ENCODE measurements at regions not wholly inside any gene's neighbourhood (a gene's known extent, or its start where the extent isn't known, plus 50 kb on each side); places are given as distances from the start of the nearest gene placed in this dataset.

DNA sequence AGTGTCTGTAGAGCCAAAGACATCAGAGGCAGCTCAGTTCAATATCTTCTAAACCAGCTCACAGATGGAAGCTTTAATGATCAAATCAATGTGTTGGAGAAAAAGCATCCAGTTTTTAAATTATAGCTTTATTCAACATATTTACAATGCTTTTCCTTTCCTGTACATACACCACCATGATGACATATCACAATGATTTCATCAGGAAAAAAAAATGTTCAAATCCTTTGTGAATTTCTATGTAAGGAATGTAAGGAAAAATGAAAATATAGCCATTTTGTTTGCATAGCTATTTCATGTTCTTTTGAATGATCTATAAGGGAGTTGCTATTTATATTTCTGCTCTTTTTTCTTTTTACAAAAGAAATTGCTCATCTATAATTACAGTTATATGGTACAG is 134.7 kb upstream of the CDH20 start:
- no peak for DNase-seq

DNA sequence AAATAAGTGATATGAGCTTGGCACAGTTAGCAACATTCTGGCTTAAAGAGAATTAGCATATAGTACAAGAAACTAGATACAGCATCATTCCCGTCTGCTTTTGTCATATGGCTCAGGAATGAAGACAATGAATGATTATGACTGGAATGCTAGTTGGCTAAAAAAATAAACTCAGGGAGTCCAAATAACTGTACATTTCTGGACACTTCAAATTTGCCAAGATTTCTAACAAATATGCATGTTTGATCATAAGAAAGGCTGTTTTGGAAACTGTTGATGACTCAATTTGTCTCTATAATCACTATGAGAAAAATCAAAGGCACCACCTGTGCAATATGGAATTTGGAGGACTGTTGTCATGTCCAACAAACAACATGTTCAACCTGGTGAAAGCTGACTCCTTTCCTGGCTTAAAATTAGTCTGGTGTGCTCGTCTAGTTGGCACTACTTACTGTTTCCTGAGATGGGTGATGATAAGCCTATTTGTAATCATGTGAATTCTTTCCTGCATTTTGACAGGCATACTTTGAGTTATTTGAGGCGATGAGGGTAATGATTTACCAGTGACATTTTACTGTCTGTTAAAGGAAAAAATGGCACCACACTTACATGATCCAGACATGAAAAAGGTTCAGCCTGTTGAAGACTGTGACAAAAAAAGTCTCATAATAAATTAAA is 133.9 kb upstream of the CDH20 start:
- DNase-seq: no peak

- no peak for DNase-seq
These were observed 131.7 kb upstream of the CDH20 start for GRCh38 chr18:61201511-61201910.

- DNase-seq: no peak
These were observed 130.1 kb upstream of the CDH20 start for GRCh38 chr18:61203151-61203550.

DNA sequence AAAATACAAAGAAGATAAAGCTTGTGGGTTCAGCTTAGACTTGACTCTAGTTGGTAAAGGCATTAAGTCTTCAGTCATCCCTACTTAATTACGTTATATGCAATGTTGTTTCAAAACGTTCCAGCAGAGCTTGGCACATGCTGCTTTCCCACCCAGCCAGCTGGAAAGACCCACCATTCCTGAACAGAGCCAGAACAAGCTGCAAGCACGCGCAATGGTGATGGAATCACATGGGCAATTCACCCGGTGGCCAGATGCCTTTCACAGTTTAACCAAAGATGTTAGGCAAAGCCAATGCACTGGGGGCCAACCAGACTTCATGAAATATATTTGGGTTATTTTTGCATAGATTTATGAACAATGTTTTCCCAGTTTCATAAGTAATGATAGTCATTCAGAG is 123.4 kb upstream of the CDH20 start:
- no peak for DNase-seq

- no peak for DNase-seq
These were observed 117.2 kb upstream of the CDH20 start for GRCh38 chr18:61216051-61216450.

GRCh38 chr18:61222206-61222605 is 111.0 kb upstream of the CDH20 start:
- DNase-seq: no peak

DNA sequence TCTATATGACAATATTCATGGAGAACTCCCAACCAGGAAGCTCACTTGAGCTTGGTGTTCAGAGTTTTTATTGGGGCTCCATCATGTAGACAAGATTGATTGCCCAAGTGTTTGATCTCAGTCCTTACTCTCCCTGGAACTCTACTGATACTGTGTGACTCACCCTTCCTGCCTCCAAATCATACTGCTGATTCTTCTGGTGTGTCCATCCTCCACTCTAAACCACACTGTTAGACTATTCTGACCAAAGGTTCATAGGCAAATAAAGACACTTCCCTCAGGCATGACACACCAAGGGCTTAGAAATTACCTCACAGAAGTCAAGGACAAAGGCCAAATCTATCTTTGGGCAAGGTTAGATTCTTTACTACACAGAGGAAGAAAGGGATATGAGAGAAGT is 107.9 kb upstream of the CDH20 start:
- no peak for DNase-seq

- DNase-seq: no peak
These were observed 96.7 kb upstream of the CDH20 start for GRCh38 chr18:61236356-61237057.

DNA sequence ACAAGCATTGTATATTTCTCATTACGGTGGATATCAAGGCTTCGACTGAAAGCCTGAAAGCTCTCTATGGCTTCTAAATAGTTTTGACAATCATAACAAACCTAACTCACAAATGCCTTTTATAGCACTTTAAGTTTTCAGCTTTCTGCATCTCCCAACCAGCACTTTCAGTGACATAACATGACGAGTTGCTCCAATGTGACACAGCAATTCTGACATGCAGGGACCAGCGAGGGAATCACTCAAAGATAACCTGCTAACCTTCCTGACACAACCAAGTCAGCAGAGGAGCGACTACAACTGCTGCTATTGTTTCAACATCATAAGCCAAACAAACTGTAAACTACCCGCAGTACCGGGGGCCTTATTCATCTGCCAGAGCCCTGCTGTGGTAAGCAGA is 95.7 kb upstream of the CDH20 start:
- DNase-seq: no peak

DNA sequence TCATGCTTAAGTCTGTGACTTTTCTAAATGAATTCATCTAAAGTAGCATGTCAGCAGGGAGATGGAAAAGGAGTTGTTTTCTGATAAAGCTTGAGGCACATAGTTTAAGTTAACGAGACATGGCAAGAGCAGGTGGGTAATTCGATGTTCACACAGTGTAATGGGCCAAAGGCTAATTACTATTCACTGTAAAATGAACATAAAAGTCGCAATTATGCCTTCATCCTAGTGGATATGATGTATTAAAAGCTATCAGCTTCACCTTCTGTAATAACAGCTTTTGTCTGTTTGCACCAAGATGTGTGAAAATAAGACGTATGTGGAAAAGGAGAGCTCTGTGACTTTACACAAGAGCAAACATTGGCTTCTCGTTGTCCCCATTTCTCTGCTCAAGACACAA is 94.2 kb upstream of the CDH20 start:
- no peak for DNase-seq

DNA sequence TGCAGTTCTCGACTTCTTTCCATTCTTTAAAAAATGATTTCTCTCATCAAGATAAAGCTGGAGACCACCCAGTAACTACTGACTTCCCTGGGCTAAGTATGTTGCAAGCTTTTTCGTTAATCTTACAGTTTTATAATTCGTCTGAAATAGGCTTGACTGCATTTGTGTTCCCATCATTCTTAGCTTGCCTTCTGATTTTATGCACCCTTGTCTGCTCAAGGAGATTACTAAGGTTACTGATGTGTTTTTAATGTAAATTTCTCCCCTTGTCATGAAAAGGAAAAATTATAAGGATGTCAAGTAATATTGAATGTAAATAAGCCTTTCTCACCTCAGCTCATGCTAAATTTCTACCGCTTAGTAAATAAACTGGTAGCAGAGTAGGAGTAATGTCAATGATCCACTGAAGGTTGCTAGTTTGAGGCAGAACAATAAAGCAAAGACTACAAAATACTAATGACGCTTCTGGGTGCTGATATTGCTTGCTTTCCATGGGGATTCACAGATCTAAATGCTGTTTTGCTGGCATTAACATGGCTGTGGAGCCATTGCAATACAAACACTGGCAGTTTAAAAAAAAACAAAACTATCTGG is 91.9 kb upstream of the CDH20 start:
- no peak for DNase-seq

DNA sequence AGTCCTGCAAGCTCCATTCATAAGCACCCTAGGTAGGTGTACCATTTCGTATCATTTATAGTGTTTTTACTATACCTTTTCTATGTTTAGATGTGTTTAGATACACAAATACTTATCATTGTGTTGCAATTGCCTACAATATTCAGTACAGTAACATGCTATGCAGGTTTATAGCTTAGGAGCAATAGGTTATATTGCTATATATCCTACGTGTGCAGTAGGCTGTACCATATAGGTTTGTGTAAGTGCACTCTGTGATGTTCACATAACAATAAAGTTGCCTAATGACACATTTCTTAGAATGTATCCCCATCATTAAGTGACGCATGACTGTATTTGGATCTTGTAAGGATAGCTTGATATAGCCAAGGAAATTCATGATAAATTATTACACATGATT is 88.6 kb upstream of the CDH20 start:
- no peak for DNase-seq

- DNase-seq: no peak
These were observed 88.0 kb upstream of the CDH20 start for GRCh38 chr18:61245276-61245675.

GRCh38 chr18:61248589-61248988 is 84.6 kb upstream of the CDH20 start:
- DNase-seq: no peak

DNA sequence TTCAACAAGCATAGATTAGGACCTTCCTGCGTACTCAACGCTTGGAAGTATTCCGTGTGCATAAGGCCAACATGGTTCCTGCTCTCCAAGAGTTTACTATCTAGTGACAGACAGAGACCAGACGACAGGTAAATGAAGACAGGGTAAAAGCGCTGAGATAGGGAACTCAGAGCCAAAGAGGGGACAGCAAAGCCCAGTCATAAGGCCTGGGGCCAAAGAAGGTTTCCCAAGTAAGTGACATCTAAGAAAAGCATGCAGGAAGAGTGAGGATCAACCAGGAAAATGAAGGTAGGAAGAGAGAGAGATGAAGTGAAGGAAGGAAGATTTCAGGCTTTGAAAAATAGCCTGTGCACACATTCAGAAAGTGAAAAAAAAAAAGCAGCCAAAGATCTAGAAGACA is 76.9 kb upstream of the CDH20 start:
- DNase-seq: no peak

- no peak for DNase-seq
These were observed 71.4 kb upstream of the CDH20 start for GRCh38 chr18:61261870-61262269.

- no peak for DNase-seq
These were observed 60.4 kb upstream of the CDH20 start for GRCh38 chr18:61272793-61273192.

DNA sequence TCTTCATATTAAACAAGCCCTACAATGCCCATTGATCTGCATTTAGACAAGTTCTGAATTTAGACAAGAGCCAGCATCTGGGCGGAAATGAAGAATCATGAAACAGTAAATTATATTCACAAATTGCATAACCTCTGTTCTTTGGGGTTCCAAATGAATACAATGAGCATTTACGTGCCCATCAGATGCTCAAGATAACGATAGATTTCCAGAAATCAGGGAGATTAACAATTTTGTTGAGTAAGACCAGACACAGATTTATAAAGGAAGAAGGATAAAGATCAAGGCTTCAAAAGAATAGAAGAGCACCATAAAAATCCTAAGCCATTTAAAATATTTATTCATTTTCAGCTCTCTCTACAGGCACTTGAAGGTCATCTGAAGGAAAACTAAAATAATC is 59.7 kb upstream of the CDH20 start:
- no peak for DNase-seq

GRCh38 chr18:61274416-61274960 is 58.7 kb upstream of the CDH20 start:
- DNase-seq: no peak

- no peak for DNase-seq
These were observed 55.4 kb upstream of the CDH20 start for GRCh38 chr18:61277808-61278207.

DNA sequence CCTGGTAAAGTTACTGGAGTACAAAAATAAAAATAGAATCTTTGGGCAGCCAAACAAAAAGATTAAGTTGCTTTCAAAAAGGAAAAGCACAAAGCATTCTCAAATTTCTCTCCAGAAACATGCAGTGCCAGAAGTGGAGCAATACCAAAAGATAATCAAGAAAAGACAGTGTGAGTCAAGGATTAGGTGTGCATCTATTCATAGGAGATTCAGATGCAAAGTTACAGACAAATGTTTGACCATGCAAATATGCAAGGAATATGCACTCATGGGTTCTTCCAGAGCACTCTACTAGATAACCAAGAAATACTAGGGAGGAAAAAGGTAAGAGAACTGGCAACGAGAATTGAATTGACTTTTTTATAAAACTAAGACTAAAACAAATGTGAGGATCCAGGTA is 51.8 kb upstream of the CDH20 start:
- no peak for DNase-seq

DNA sequence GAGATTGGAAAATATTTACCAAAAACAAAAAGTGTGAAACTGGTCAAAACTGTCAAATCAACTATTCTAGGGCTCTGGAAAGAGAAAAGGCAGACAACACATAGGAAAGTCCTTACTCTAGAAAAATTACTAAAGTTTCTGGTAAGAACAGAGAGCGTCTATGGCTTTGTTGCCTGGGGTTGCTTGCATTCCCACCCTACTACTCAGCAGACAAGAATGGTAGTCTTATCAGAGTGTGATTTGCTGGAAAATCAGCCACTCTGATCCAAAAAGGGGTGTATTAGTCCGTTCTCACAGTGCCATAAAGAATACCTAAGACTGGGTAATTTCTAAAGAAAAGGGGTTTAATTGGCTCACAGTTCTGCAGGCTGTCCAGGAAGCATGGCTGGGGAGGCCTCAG is 50.3 kb upstream of the CDH20 start:
- DNase-seq: no peak
